HG03354 (cell line): ENCODE measurements at regions not wholly inside any gene's neighbourhood (a gene's known extent, or its start where the extent isn't known, plus 50 kb on each side); places are given as distances from the start of the nearest gene placed in this dataset.
"Not testable (repeated sequence)": the region's sequence is repeated elsewhere in the genome, so short reads cannot be mapped to it uniquely, and the experiment has no call there.

ENCODE experiments used
- ATAC-seq: cut with Tn5 transposase; IDR thresholded peaks from one replicate; pipeline ENCODE4 v1.9.1; 2021; ENCODE audit warnings: mild to moderate bottlenecking; ENCODE audit not compliant: unreplicated experiment, poor library complexity, severe bottlenecking

DNA sequence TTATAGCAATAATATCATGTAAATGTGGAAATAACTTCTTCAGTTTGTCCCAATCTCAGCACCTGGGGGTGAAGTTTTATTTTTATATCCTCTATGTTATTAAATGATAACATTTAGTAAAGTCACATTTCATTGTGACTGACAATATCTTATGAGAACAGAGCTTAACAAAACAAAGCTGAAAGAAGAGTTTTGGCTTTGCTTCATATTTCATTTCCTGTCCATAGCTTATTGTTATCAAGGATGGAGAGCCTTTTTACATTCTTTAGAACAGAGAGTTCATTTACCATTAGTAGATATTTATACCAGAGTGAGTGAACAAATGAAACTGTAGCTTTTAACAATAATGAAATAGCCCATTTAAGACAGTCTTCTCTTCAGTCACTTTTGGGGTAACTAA lies 231.9 kb upstream of the SGK1 start:
- no peak for ATAC-seq

GRCh38 chr6:134546962-134547645 lies 229.2 kb upstream of the SGK1 start:
- ATAC-seq, result no peak

- ATAC-seq, result no peak
These were observed 226.8 kb upstream of the SGK1 start for GRCh38 chr6:134544737-134545136.

DNA sequence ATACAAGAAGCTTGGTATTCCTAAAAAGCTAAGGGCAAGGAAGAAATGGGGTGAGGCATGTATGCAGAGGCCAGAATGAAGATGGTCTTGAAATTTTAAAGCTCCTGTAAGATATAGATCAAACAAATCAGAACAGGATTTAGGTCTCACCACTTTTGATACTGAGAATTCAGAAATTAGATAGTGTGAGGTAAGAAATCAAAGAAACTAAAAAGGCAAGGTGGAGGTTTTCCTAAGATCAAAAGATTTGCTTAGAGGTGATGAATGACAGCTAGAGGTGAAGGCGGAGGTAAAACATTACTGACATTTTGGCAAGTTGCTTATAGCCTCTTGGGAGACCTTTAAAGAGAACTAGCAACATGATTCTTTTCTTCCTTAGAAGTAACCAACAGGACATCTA lies 225.2 kb upstream of the SGK1 start:
- no peak for ATAC-seq

DNA sequence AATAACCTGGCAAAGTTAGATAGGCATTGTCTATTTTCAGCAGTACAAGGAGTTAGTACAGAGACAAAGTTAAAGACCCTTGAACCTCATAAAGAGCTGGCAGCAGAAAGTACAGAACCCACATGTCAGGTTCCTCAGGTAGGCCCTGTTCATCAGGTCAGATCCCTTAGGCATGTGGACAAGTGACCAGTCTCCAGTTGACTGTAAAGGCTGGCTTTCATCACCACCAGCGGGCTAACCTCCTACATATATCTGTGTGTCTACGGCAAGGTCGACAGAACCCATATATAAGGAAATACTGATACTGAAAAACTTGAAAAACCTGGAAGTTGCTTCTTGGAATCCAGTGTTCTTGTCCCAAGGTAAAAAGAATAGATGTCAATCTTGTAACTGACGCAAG lies 223.1 kb upstream of the SGK1 start:
- no peak for ATAC-seq

GRCh38 chr6:134539865-134540323 lies 222.0 kb upstream of the SGK1 start:
- ATAC-seq, result no peak

- not testable (repeated sequence) for ATAC-seq
These were observed 219.9 kb upstream of the SGK1 start for GRCh38 chr6:134537765-134538164.

- no peak for ATAC-seq
These were observed 219.2 kb upstream of the SGK1 start for GRCh38 chr6:134537146-134537555.

DNA sequence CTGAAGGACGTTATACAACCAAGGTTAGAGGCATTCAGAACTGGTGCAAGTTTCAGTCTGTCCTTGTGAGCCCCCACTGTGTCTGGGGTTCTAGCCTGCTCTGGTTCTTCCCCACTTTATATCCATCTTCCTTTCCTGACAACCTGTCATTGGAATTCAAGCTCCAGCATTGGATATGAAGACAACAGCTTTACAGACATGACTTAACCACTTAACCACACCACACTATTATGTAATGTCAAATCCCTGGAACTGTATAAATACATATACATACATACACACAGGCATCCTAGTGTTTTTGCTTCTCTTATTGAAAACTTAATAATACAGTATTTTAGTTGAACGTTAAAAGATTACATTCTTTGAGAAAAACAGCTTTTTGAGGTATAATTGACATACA lies 217.9 kb upstream of the SGK1 start:
- no peak for ATAC-seq

- no peak for ATAC-seq
These were observed 216.8 kb upstream of the SGK1 start for GRCh38 chr6:134534708-134535149.

DNA sequence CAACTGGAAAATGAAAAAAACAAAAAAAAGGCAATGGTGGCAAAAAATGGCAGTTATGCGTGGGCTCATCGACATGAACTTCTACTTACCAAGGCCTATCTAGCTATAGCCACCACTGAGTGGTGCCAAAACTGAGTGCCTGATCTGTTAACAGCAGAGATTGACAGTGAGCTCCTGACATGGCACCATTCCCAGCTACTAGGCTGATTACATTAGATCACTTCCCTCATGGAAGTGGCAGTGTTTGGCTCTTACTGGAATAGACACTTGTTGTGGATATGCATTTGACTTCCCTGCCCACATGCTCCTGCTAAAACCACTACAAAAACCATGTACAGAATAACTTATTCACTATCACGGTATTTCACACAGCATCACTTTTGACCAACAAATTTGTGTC lies 216.1 kb upstream of the SGK1 start:
- ATAC-seq, result no peak

GRCh38 chr6:134532694-134533624 lies 215.0 kb upstream of the SGK1 start:
- ATAC-seq, result no peak

DNA sequence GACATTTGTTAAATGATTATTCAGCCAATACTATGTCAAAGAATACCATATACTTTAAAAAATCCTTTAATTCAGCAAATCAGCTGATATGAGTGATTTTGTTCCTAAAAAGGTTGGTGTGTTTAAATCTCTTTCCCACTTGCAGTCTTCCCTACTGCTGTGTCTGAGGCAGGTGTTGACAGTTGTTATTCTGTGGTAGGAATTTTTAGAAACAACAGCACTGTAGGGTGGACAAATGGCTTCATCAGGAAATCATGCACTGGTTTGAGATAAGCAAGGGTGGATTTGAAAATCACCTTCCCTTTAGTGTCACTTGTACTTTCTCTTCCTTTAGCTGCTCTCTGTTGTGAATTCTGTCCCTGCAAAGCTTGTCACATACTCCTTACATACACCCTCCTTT lies 213.7 kb upstream of the SGK1 start:
- ATAC-seq, result no peak

DNA sequence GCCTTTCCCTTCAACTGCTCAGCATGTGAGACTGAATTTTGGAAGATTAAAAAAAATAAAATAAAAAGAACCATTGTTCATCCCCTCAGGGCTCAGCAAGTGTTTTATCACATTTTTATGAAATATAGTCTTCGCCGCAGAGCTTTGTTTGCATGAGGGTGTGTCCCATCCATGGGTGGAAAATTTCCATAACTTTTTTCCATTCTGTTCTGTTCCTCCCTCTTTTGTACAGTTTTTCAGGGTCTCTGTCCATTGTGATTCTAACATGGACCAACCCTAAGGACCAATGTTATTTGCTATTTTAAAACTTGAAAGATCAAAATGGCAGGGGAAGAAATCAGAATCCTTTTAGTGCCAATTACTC lies 213.3 kb upstream of the SGK1 start:
- no peak for ATAC-seq

DNA sequence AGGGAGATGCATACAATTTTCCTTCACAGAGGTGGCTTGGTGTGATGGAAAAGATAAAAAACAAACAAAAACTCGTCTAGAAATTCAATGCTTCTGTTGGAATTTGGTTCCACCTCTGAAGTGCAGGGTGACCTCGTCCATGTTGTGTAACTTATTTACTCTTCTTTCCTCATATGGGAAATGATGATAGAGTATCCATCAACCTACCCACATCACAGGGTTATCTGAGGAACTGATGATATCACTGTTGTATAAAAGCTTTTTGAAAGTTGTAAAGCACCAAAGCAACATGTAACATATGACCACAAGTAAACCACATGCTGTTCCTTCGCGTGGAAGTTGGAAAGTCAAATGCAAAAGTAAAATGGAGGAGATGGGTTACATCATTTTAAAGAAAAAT lies 212.0 kb upstream of the SGK1 start:
- no peak for ATAC-seq

DNA sequence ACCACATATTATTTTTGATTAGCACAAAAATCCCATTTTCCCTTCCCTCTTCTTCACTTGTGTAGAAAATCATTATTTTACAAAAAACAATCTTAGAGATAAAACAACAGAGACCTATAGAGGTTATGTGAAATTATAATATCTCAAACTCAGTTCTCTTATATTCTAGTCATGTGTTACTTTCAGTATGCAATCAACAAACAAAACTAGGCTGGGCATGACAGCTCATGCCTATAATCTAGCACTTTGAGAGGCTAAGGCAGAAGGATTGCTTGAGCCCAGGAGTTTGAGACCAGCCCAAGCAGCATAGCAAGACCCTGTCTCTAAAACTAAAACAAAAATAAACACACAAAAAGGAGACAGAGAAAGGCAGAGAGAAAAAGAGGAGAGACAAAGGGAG lies 211.4 kb upstream of the SGK1 start:
- ATAC-seq, result no peak

GRCh38 chr6:134527108-134527787 lies 209.3 kb upstream of the SGK1 start:
- ATAC-seq, result no peak

- no peak for ATAC-seq
These were observed 207.4 kb upstream of the SGK1 start for GRCh38 chr6:134525190-134525868.

GRCh38 chr6:134523903-134524650 lies 206.2 kb upstream of the SGK1 start:
- no peak for ATAC-seq
